HCT116 (cell line): ENCODE measurements at regions not wholly inside any gene's neighbourhood (a gene's known extent, or its start where the extent isn't known, plus 50 kb on each side); places are given as distances from the start of the nearest gene placed in this dataset.

Experiments used
- ATAC-seq: fragments of 200-7000 bp; cut with Tn5 transposase; 2 replicates; pipeline ENCODE4 v1.9.1; 2020; ENCODE audit warnings: mild to moderate bottlenecking, moderate library complexity
- BruUV-seq: library from RNA; stranded (reverse); fragments of 400-500 nt; replicated peaks from 2 replicates; lab custom pipeline; 2021; lab: Mats Ljungman, UMichigan
- CTCF ChIA-PET: fragments of 300-600 bp; sonication (Branson Sonifier 250); formaldehyde crosslinking; loops from one replicate; lab custom pipeline; 2021; ENCODE audit warnings: antibody characterized with exemption; lab: Charles Lee
- POLR2A ChIA-PET: fragments of 300-600, 350-600 bp; sonication (Branson Sonifier 250); formaldehyde crosslinking; loops from one replicate; lab custom pipeline; 2021; ENCODE audit warnings: antibody characterized with exemption; lab: Charles Lee
- RAD21 ChIA-PET, 2 experiments: fragments of 300-600 bp; sonication (Branson Sonifier 250); formaldehyde crosslinking; loops; one replicate each; lab custom pipeline; 2023; ENCODE audit warnings: low total read pairs in 2 of 2; ENCODE audit not compliant: uncharacterized antibody in 2 of 2, unreplicated experiment in 2 of 2, low non-redundant PET in 1 of 2; lab: Charles Lee
- DNase-seq: peaks from one replicate; pipeline ENCODE4 v3.0.0-alpha.2; 2010; ENCODE audit warnings: low read depth, low spot score
- H2AFZ ChIP-seq: fragments of 200-600 bp; shearing (Covaris generic), sonication (generic); 2 replicates; pipeline ENCODE4 v1.6.1; 2017; ENCODE audit warnings: low read depth, mixed run types, mixed read lengths, antibody characterized with exemption, low read length; ENCODE audit not compliant: poor library complexity, severe bottlenecking
- H3K27ac ChIP-seq: 2 replicates; pipeline ENCODE4 v1.5.1; 2012; ENCODE audit warnings: low read depth, low read length
- H3K27me3 ChIP-seq: fragments of 200-600 bp; sonication (generic); 2 replicates; pipeline ENCODE4 v1.6.1; 2016; ENCODE audit warnings: mixed run types, low read length, mixed read lengths; ENCODE audit not compliant: insufficient read depth
- H3K36me3 ChIP-seq, 2 experiments: fragments of 200-500 bp in 1 of 2; fragments of 200-600 bp in 1 of 2; sonication (Bioruptor generic) in 1 of 2; sonication (generic) in 1 of 2; 2 replicates each; pipeline versions ENCODE4 v1.5.1 to v1.6.1; 2014 to 2016; ENCODE audit warnings: low read length in 2 of 2, inconsistent platforms in 1 of 2, mixed read lengths in 1 of 2, mixed run types in 1 of 2; ENCODE audit not compliant: insufficient read depth in 2 of 2, control insufficient read depth in 1 of 2
- H3K4me1 ChIP-seq, 2 experiments: fragments of 200-600 bp in 1 of 2; sonication (generic) in 1 of 2; 2 replicates each; pipeline versions ENCODE4 v1.5.1 to v1.6.1; 2012 to 2017; ENCODE audit warnings: low read length in 2 of 2, inconsistent platforms in 1 of 2, mild to moderate bottlenecking in 1 of 2, mixed read lengths in 1 of 2, mixed run types in 1 of 2, moderate library complexity in 1 of 2; ENCODE audit not compliant: insufficient read depth in 2 of 2, control insufficient read depth in 1 of 2
- H3K4me2 ChIP-seq: fragments of 200-600 bp; sonication (generic); 2 replicates; pipeline ENCODE4 v1.6.1; 2017; ENCODE audit warnings: mixed run types, low read length, mixed read lengths
- H3K4me3 ChIP-seq, 2 experiments: fragments of 200-600 bp in 1 of 2; sonication (generic) in 1 of 2; replicated peaks in 1 of 2; 2 replicates each; pipeline ENCODE4 v1.5.1; 2011 to 2016; ENCODE audit warnings: low read length in 2 of 2, control low read depth in 1 of 2, low read depth in 1 of 2, mild to moderate bottlenecking in 1 of 2, mixed read lengths in 1 of 2, mixed run types in 1 of 2
- H3K79me2 ChIP-seq: fragments of 200-600 bp; sonication (generic); 2 replicates; pipeline ENCODE4 v1.6.1; 2017; ENCODE audit warnings: mild to moderate bottlenecking, mixed run types, low read length, moderate library complexity, mixed read lengths; ENCODE audit not compliant: insufficient read depth
- H3K9ac ChIP-seq: fragments of 200-600 bp; sonication (generic); 2 replicates; pipeline ENCODE4 v1.6.1; 2016; ENCODE audit warnings: low read length, mixed read lengths
- H3K9me2 ChIP-seq: fragments of 200-600 bp; sonication (generic), shearing (Covaris generic); 2 replicates; pipeline ENCODE4 v1.6.1; 2017; ENCODE audit warnings: mixed run types, mild to moderate bottlenecking, moderate library complexity; ENCODE audit not compliant: insufficient read depth
- H3K9me3 ChIP-seq, 2 experiments: fragments of 200-500 bp in 1 of 2; fragments of 200-600 bp in 1 of 2; sonication (Bioruptor generic) in 1 of 2; sonication (generic) in 1 of 2; 2 replicates each; pipeline ENCODE4 v1.6.1; 2014 to 2017; ENCODE audit warnings: low read length in 2 of 2, mixed read lengths in 2 of 2, inconsistent platforms in 1 of 2, low read depth in 1 of 2, mild to moderate bottlenecking in 1 of 2, mixed run types in 1 of 2, moderate library complexity in 1 of 2; ENCODE audit not compliant: control insufficient read depth in 1 of 2, insufficient read depth in 1 of 2
- H4K20me1 ChIP-seq: fragments of 200-600 bp; sonication (generic), shearing (Covaris generic); 2 replicates; pipeline ENCODE4 v1.6.1; 2017; ENCODE audit warnings: mixed run types, mild to moderate bottlenecking, moderate library complexity; ENCODE audit not compliant: insufficient read depth
- CBX3 ChIP-seq: IDR thresholded peaks from 2 replicates; pipeline ENCODE4 v1.6.1; 2012; ENCODE audit warnings: low read depth
- CEBPB ChIP-seq: IDR thresholded peaks from 2 replicates; pipeline ENCODE4 v1.6.1; 2012; ENCODE audit warnings: low read depth
- EGR1 ChIP-seq: IDR thresholded peaks from 2 replicates; pipeline ENCODE4 v1.6.1; 2012; ENCODE audit warnings: low read depth
- EZH2 ChIP-seq: fragments of 200-600 bp; sonication (generic); IDR thresholded peaks from 2 replicates; pipeline ENCODE4 v1.6.1; 2017; ENCODE audit warnings: antibody characterized with exemption, mixed run types
- EZH2phosphoT487 ChIP-seq: fragments of 200-600 bp; IDR thresholded peaks from 2 replicates; pipeline ENCODE4 v1.6.1; 2018; ENCODE audit warnings: antibody characterized with exemption, borderline replicate concordance
- FOSL1 ChIP-seq: IDR thresholded peaks from 2 replicates; pipeline ENCODE4 v1.6.1; 2012; ENCODE audit warnings: low read depth
- JUND ChIP-seq: IDR thresholded peaks from 2 replicates; pipeline ENCODE4 v1.6.1; 2012
- MAX ChIP-seq: IDR thresholded peaks from 2 replicates; pipeline ENCODE4 v1.6.1; 2012
- POLR2A ChIP-seq: IDR thresholded peaks from 2 replicates; pipeline ENCODE4 v1.7.0; 2011; ENCODE audit warnings: borderline replicate concordance; ENCODE audit not compliant: insufficient read depth, insufficient read length; ENCODE audit errors: extremely low read depth
- POLR2AphosphoS5 ChIP-seq: IDR thresholded peaks from 2 replicates; pipeline ENCODE4 v1.6.1; 2011; ENCODE audit warnings: mild to moderate bottlenecking, low read depth, low read length, moderate library complexity
- RAD21 ChIP-seq: IDR thresholded peaks from 2 replicates; pipeline ENCODE4 v1.6.1; 2012; ENCODE audit warnings: low read depth, mild to moderate bottlenecking
- REST ChIP-seq: IDR thresholded peaks from 2 replicates; pipeline ENCODE4 v1.6.1; 2012; ENCODE audit warnings: low read depth
- SIN3A ChIP-seq: IDR thresholded peaks from 2 replicates; pipeline ENCODE4 v1.6.1; 2012; ENCODE audit warnings: low read depth
- SRF ChIP-seq: IDR thresholded peaks from 2 replicates; pipeline ENCODE4 v1.6.1; 2012; ENCODE audit warnings: low read depth
- TCF7L2 ChIP-seq: IDR thresholded peaks from 2 replicates; pipeline ENCODE4 v1.7.0; 2011; ENCODE audit warnings: borderline replicate concordance, inconsistent platforms; ENCODE audit not compliant: insufficient read depth, insufficient read length; ENCODE audit errors: extremely low read depth
- YY1 ChIP-seq: IDR thresholded peaks from 2 replicates; pipeline ENCODE4 v1.6.1; 2011; ENCODE audit warnings: low read length, low read depth, moderate library complexity, mild to moderate bottlenecking; ENCODE audit not compliant: insufficient replicate concordance; ENCODE audit errors: extremely low read depth
- ZFX ChIP-seq: fragments of 450-650 bp; IDR thresholded peaks from 2 replicates; pipeline ENCODE4 v1.6.1; 2017
- ZNF274 ChIP-seq: fragments of 200-500 bp; sonication (Bioruptor generic); IDR thresholded peaks from 2 replicates; pipeline ENCODE4 v1.6.1; 2014; ENCODE audit warnings: mild to moderate bottlenecking, low read depth, low read length, inconsistent platforms
- intact Hi-C: fragments of 100-400 bp; cut with micrococcal nuclease; formaldehyde crosslinking; loops from 2 replicates; pipeline ENCODE4 v1.10.0; 2022
- TF ChIP-seq, protein P1 (sequence below): IDR thresholded peaks from 2 replicates; pipeline ENCODE4 v1.6.1; 2012
- TF ChIP-seq, protein P2 (sequence below), 3 experiments: fragments of 200-600 bp in 1 of 3; sonication (generic) in 1 of 3; IDR thresholded peaks in 2 of 3; conservative IDR thresholded peaks in 1 of 3; 2 replicates each; pipeline ENCODE4 v1.5.1; 2012 to 2017; ENCODE audit warnings: low read depth in 2 of 3, low read length in 2 of 3, antibody characterized with exemption in 1 of 3, borderline replicate concordance in 1 of 3, control low read depth in 1 of 3, mild to moderate bottlenecking in 1 of 3, mixed read lengths in 1 of 3, mixed run types in 1 of 3, moderate library complexity in 1 of 3; ENCODE audit not compliant: insufficient read depth in 1 of 3

GRCh38 chr9:23431459-23431858, 394.6 kb downstream of the ELAVL2 start:
- Histone ChIP-seq H3K27me3 (no peaks in the 10 kb centered on the region), H3K9ac (no peak overlapping the region), H3K36me3 (no peaks in the 10 kb centered on the region), H3K27ac (no peak overlapping the region), H3K4me2 (no peak overlapping the region), H3K79me2 (no peaks in the 10 kb centered on the region), H3K4me3 (no peak overlapping the region), H4K20me1 (no peaks in the 10 kb centered on the region)
- ChIA-PET POLR2A (no interaction called here), RAD21 (no interaction called here)
- DNase-seq, result no peak
- TF ChIP-seq EGR1 (no peak), TCF7L2 (no peak), MAX (no peak), YY1 (no peak), EZH2phosphoT487 (no peak), RAD21 (no peak), SIN3A (no peak), CEBPB (no peak), REST (no peak), POLR2A (no peak), JUND (no peak), EZH2 (no peak), CBX3 (no peak), FOSL1 (no peak), SRF (no peak), ZFX (no peak), ZNF274 (no peak), POLR2AphosphoS5 (no peak)
- TF ChIP-seq, protein P1, sequence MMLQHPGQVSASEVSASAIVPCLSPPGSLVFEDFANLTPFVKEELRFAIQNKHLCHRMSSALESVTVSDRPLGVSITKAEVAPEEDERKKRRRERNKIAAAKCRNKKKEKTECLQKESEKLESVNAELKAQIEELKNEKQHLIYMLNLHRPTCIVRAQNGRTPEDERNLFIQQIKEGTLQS, result no peak
- TF ChIP-seq, protein P2, sequence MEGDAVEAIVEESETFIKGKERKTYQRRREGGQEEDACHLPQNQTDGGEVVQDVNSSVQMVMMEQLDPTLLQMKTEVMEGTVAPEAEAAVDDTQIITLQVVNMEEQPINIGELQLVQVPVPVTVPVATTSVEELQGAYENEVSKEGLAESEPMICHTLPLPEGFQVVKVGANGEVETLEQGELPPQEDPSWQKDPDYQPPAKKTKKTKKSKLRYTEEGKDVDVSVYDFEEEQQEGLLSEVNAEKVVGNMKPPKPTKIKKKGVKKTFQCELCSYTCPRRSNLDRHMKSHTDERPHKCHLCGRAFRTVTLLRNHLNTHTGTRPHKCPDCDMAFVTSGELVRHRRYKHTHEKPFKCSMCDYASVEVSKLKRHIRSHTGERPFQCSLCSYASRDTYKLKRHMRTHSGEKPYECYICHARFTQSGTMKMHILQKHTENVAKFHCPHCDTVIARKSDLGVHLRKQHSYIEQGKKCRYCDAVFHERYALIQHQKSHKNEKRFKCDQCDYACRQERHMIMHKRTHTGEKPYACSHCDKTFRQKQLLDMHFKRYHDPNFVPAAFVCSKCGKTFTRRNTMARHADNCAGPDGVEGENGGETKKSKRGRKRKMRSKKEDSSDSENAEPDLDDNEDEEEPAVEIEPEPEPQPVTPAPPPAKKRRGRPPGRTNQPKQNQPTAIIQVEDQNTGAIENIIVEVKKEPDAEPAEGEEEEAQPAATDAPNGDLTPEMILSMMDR (IDR thresholded peaks at IDR 0.05 in 2 of 3, conservative IDR thresholded peaks at IDR 0.05 in 1 of 3; ENCODE audit: borderline replicate concordance in 1 of 3, insufficient read depth in 1 of 3, low read depth in 2 of 3, low read length in 2 of 3), result no peak
- TF ChIP-seq, all 23 proteins: peak for 0
- peaks cover 0 to 7% of the 10 kb centered on the region in 2 experiments; a peak in 2 of 4 replicates for H3K9me3 ChIP-seq
- no peak for ATAC-seq
- CTCF ChIA-PET, result no interaction called here
- no peaks in the 10 kb centered on the region for H3K4me1 ChIP-seq
- no TSS peak for BruUV-seq
- no peak overlapping the region for H2AFZ ChIP-seq
- intact Hi-C loops, result no loop called here
- no peaks in the 10 kb centered on the region for H3K9me2 ChIP-seq
